HEK293T (cell line): ENCODE measurements at regions not wholly inside any gene's neighbourhood (a gene's known extent, or its start where the extent isn't known, plus 50 kb on each side); places are given as distances from the start of the nearest gene placed in this dataset.

Source experiments
- ELF4 ChIP-seq: fragments of 450-650 bp; IDR thresholded peaks from 2 replicates; pipeline ENCODE4 v1.6.1; 2017; ENCODE audit warnings: antibody characterized with exemption
- FOXA1 ChIP-seq: fragments of 450-650 bp; IDR thresholded peaks from 2 replicates; pipeline ENCODE4 v1.6.1; 2016; ENCODE audit warnings: mild to moderate bottlenecking
- FOXK2 ChIP-seq: fragments of 450-650 bp; IDR thresholded peaks from 2 replicates; pipeline ENCODE4 v1.6.1; 2016; ENCODE audit warnings: mild to moderate bottlenecking
- HDGF ChIP-seq: fragments of 450-650 bp; IDR thresholded peaks from 2 replicates; pipeline ENCODE4 v1.6.1; 2017; ENCODE audit warnings: antibody characterized with exemption, borderline replicate concordance
- LEF1 ChIP-seq: fragments of 450-650 bp; IDR thresholded peaks from 2 replicates; pipeline ENCODE4 v1.6.1; 2017; ENCODE audit warnings: mild to moderate bottlenecking, borderline replicate concordance
- SP1 ChIP-seq: fragments of 450-650 bp; IDR thresholded peaks from 2 replicates; pipeline ENCODE4 v1.6.1; 2017
- SUZ12 ChIP-seq: fragments of 450-650 bp; IDR thresholded peaks from 2 replicates; pipeline ENCODE4 v1.6.1; 2016; ENCODE audit warnings: mild to moderate bottlenecking
- TARDBP ChIP-seq: fragments of 450-650 bp; IDR thresholded peaks from 2 replicates; pipeline ENCODE4 v1.6.1; 2016
- ZNF384 ChIP-seq: fragments of 450-650 bp; IDR thresholded peaks from 2 replicates; pipeline ENCODE4 v1.6.1; 2016

GRCh38 chr10:132467464-132468149 lies 70.0 kb upstream of the INPP5A start:
- TF ChIP-seq SUZ12 = no peak
- no peak for TF ChIP-seq FOXA1
- no peak for TF ChIP-seq ELF4
- no peak for TF ChIP-seq TARDBP
- no peak for TF ChIP-seq SP1
- no peak for TF ChIP-seq ZNF384
- no peak for TF ChIP-seq LEF1
- TF ChIP-seq FOXK2 = no peak
- TF ChIP-seq HDGF = no peak
